SK-N-SH treated with all-trans-retinoic acid at 6 μM for 48 hours (cell line): ENCODE measurements at regions not wholly inside any gene's neighbourhood (a gene's known extent, or its start where the extent isn't known, plus 50 kb on each side); places are given as distances from the start of the nearest gene placed in this dataset.
"Not testable (repeated sequence)": the region's sequence is repeated elsewhere in the genome, so short reads cannot be mapped to it uniquely, and the experiment has no call there.

Experiments used
- ATAC-seq: fragments of 200-7000 bp; cut with Tn5 transposase; 3 replicates; pipeline ENCODE4 v1.9.1; 2020; ENCODE audit warnings: mild to moderate bottlenecking, moderate library complexity

- peak; percentile 67 for ATAC-seq
Observed at GRCh38 chr10:50200008-50200407, 51.3 kb downstream of the ASAH2 start.

GRCh38 chr10:50193090-50193489, 58.2 kb downstream of the ASAH2 start:
- not testable (repeated sequence) for ATAC-seq
